Ascending aorta (tissue), 2 donors: ENCODE measurements at regions not wholly inside any gene's neighbourhood (a gene's known extent, or its start where the extent isn't known, plus 50 kb on each side); places are given as distances from the start of the nearest gene placed in this dataset.
"Not testable (repeated sequence)": the region's sequence is repeated elsewhere in the genome, so short reads cannot be mapped to it uniquely, and the experiment has no call there.

Source experiments
- DNase-seq, 2 donors: peaks; one replicate each; pipeline ENCODE4 v3.0.0-alpha.2; 2019; ENCODE audit warnings: low spot score in 2 of 2
- H3K27ac ChIP-seq, 2 donors: fragments of 200-600 bp; sonication (generic); one replicate each; pipeline ENCODE4 v1.5.1; 2016 to 2017; ENCODE audit warnings: mild to moderate bottlenecking in 1 of 2
- H3K27me3 ChIP-seq: fragments of 200-600 bp; sonication (generic); one replicate; pipeline ENCODE4 v1.5.1; 2017
- H3K36me3 ChIP-seq, 2 donors: fragments of 200-600 bp; sonication (generic); one replicate each; pipeline ENCODE4 v1.5.1; 2016
- H3K4me1 ChIP-seq, 2 donors: fragments of 200-600 bp; sonication (generic); one replicate each; pipeline ENCODE4 v1.5.1; 2016 to 2017; ENCODE audit warnings: mild to moderate bottlenecking in 1 of 2
- H3K4me3 ChIP-seq, 2 donors: fragments of 200-600 bp; sonication (generic); one replicate each; pipeline ENCODE4 v1.5.1; 2016 to 2017; ENCODE audit warnings: mild to moderate bottlenecking in 1 of 2
- H3K9me3 ChIP-seq, 2 donors: fragments of 200-600 bp; sonication (generic); one replicate each; pipeline ENCODE4 v1.5.1; 2016
- CTCF ChIP-seq, 3 experiments: fragments of 200-600 bp in 2 of 3; fragments of 450-650 bp in 1 of 3; sonication (generic) in 2 of 3; IDR thresholded peaks; one replicate each; pipeline ENCODE4 v1.5.1; 2016 to 2019; ENCODE audit warnings: antibody characterized with exemption in 3 of 3, mild to moderate bottlenecking in 1 of 3, moderate library complexity in 1 of 3
- intact Hi-C: fragments of 100-400 bp; cut with DNase I; formaldehyde crosslinking; loops from one replicate; pipeline ENCODE4 v1.15.1; 2023

GRCh38 chr12:96107236-96107635 lies 71.8 kb upstream of the LTA4H start:
- Histone ChIP-seq H3K27me3 (no peaks in the 10 kb centered on the region), H3K4me3 (no peak overlapping the region), H3K4me1 (no peaks in the 10 kb centered on the region), H3K9me3 (no peaks in the 10 kb centered on the region), H3K27ac (no peak overlapping the region), H3K36me3 (no peaks in the 10 kb centered on the region)
- TF ChIP-seq CTCF (IDR thresholded peaks at IDR 0.05): no peak
- intact Hi-C loops: no loop called here
- DNase-seq: no peak

DNA sequence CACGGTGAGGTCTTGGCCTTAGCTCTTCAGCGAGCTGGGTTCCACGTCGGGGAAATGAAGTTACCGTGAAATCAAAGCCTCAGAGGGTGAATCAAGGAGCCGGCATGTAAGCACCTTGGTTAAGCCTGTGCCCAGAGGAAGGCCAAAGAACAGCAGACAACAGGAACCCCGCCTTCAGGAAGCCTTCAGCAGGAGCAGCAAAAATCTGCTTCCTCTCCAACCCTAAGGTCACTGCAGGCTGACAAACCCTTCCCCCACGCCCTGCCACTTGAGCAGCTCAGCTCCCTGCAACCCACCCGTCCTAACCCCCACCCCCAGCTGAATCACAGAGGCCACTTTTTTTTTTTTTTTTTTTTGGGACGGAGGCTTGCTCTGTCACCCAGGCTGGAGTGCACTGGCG lies 72.9 kb upstream of the LTA4H start:
- no peaks in the 10 kb centered on the region for H3K9me3 ChIP-seq
- H3K4me1 ChIP-seq: no peaks in the 10 kb centered on the region
- intact Hi-C loops: no loop called here

DNA sequence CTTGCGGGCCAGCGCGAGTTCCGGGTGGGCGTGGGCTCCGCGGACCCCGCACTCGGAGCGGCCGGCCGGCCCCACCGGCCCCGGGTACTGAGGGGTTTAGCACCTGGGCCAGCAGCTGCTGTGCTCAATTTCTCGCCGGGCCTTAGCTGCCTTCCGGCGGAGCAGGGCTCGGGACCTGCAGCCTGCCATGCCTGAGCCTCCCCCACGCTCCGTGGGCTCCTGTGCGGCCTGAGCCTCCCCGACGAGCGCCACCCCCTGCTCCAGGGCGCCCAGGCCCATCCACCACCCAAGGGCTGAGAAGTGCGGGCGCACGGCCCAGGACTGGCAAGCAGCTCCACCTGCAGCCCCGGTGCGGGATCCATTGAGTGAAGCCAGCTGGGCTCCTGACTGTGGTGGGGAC lies 73.6 kb upstream of the LTA4H start:
- H3K27ac ChIP-seq, intact Hi-C loops: not testable (repeated sequence)

More for the DNA sequence above, 72.9 kb upstream of the LTA4H start:
- no peak for DNase-seq
- Histone ChIP-seq H3K36me3 (no peaks in the 10 kb centered on the region), H3K27me3 (no peaks in the 10 kb centered on the region), H3K27ac (no peak overlapping the region), H3K4me3 (no peak overlapping the region)
- TF ChIP-seq CTCF (IDR thresholded peaks at IDR 0.05): no peak

DNA sequence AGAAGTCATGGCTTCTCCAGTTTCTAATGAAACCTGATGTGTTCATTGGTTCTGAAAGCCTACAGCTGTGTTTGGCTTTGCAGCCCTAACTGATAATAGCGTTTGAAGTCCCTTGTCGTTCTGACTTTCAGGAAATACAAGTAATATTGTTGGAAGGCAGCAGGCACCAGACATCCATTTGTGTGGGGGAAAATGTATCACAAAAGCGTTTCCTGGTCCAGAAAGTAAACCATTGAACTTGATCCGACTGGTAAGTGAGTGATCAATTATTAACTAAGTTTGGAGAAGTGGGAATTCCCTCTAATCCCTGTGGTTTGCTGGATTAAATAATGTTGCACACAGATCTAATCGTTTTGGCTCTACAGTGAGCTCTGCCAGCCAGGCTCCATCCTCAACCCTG lies 77.3 kb upstream of the LTA4H start:
- no peak overlapping the region for H3K4me3 ChIP-seq
- H3K9me3 ChIP-seq: no peaks in the 10 kb centered on the region
- H3K36me3 ChIP-seq: no peaks in the 10 kb centered on the region
- intact Hi-C loops: no loop called here
- H3K27me3 ChIP-seq: no peaks in the 10 kb centered on the region
- H3K4me1 ChIP-seq: no peaks in the 10 kb centered on the region
- no peak for TF ChIP-seq CTCF (IDR thresholded peaks at IDR 0.05)
- no peak overlapping the region for H3K27ac ChIP-seq
- DNase-seq: no peak

More for the DNA sequence above, 73.6 kb upstream of the LTA4H start:
- H3K36me3 ChIP-seq, H3K4me1 ChIP-seq, H3K9me3 ChIP-seq, H3K4me3 ChIP-seq, H3K27me3 ChIP-seq, DNase-seq: not testable (repeated sequence)

DNA sequence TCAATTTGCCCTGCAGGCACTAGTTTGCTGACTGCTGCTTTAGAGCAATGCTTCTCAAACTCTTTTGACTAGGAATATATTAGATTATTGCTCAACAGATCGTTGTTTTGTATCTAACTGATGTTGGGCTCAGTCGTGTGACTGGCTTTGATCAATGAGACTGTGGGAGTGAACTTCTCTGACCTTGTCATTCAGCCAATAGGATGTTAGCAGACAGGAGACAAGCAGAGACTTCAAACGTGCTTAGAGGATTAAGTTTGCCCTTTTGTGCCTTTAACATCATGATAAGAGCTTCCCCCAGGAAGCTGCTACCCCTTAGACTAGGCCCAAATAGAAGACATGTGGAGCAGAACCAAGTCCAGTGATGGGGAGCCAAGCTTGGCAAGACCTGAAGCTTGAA lies 76.7 kb upstream of the ELK3 start:
- TF ChIP-seq CTCF (IDR thresholded peaks at IDR 0.05): no peak
- H3K4me3 ChIP-seq: no peak overlapping the region
- no peaks in the 10 kb centered on the region for H3K9me3 ChIP-seq
- no peak for DNase-seq
- intact Hi-C loops: no loop called here
- no peak overlapping the region for H3K27ac ChIP-seq
- H3K27me3 ChIP-seq: no peaks in the 10 kb centered on the region
- H3K36me3 ChIP-seq: no peaks in the 10 kb centered on the region
- no peaks in the 10 kb centered on the region for H3K4me1 ChIP-seq

GRCh38 chr12:96120359-96121100 lies 73.6 kb upstream of the ELK3 start:
- Histone ChIP-seq H3K36me3 (no peaks in the 10 kb centered on the region), H3K4me3 (no peak overlapping the region), H3K9me3 (no peaks in the 10 kb centered on the region), H3K4me1 (no peaks in the 10 kb centered on the region), H3K27me3 (no peaks in the 10 kb centered on the region), H3K27ac (no peak overlapping the region)
- DNase-seq: peak in 1 of 2 donors; percentile 71
- intact Hi-C loops: no loop called here
- TF ChIP-seq CTCF (IDR thresholded peaks at IDR 0.05): no peak
